K562 (cell line): ENCODE measurements at regions not wholly inside any gene's neighbourhood (a gene's known extent, or its start where the extent isn't known, plus 50 kb on each side); places are given as distances from the start of the nearest gene placed in this dataset.

Source experiments
- ATAC-seq: fragments of 200-7000 bp; cut with Tn5 transposase; 3 replicates; pipeline ENCODE4 v1.9.1; 2020; ENCODE audit warnings: moderate library complexity
- BruUV-seq: library from RNA; stranded (reverse); fragments of 400-500 nt; replicated peaks from 2 replicates; lab custom pipeline; 2021; lab: Mats Ljungman, UMichigan
- CTCF ChIA-PET: fragments of 300-600 bp; formaldehyde crosslinking; extraction: SDS; loops from one replicate; lab custom pipeline; 2021; ENCODE audit warnings: low intra/inter-chr PET ratio; lab: Yijun Ruan, JAX
- POLR2A ChIA-PET: fragments of 300-600, 350-650 bp; sonication (Branson Sonifier 250); formaldehyde crosslinking; extraction: SDS; loops from one replicate; lab custom pipeline; 2021; ENCODE audit warnings: antibody characterized with exemption, inconsistent platforms; lab: Yijun Ruan, JAX
- DNase-seq, 4 experiments: peaks; one replicate each; pipeline versions ENCODE4 v3.0.0 to v3.0.0-alpha.2; 2011 to 2018; ENCODE audit warnings: low spot score in 3 of 4, mixed read lengths in 3 of 4; ENCODE audit errors: extremely low read depth in 1 of 4
- FAIRE-seq: peaks from 2 replicates; lab custom pipeline; 2011; peaks lifted over from hg19 to GRCh38; lab: Jason Lieb, UNC
- H2AFZ ChIP-seq: 2 replicates; pipeline ENCODE4 v1.6.0; 2011; ENCODE audit warnings: low read depth, low read length, control low read depth, inconsistent platforms
- H3K27ac ChIP-seq: fragments of 200-600 bp; 3 replicates; pipeline ENCODE4 v1.8.0; 2011; ENCODE audit warnings: low read depth, mild to moderate bottlenecking, control low read depth, inconsistent platforms, low read length, moderate library complexity, mixed read lengths; ENCODE audit errors: extremely low read depth
- H3K27me3 ChIP-seq, 2 experiments: fragments of 300-600 bp in 1 of 2; 2 replicates in 1 of 2; 3 replicates in 1 of 2; pipeline versions ENCODE4 v1.6.0 to v1.8.0; 2011; ENCODE audit warnings: inconsistent platforms in 2 of 2, low read length in 2 of 2, mild to moderate bottlenecking in 1 of 2, mixed read lengths in 1 of 2, moderate library complexity in 1 of 2; ENCODE audit not compliant: control insufficient read depth in 2 of 2, insufficient read depth in 2 of 2
- H3K36me3 ChIP-seq: fragments of 300-600 bp; 3 replicates; pipeline ENCODE4 v1.8.0; 2011; ENCODE audit warnings: mild to moderate bottlenecking, low read length, inconsistent platforms; ENCODE audit not compliant: control insufficient read depth, insufficient read depth
- H3K4me1 ChIP-seq, 2 experiments: fragments of 200-600 bp in 1 of 2; replicated peaks in 1 of 2; 2 replicates in 1 of 2; 3 replicates in 1 of 2; pipeline versions ENCODE4 v1.5.1 to v1.8.0; 2011; ENCODE audit warnings: inconsistent platforms in 2 of 2, low read length in 2 of 2, mild to moderate bottlenecking in 1 of 2, mixed read lengths in 1 of 2, moderate library complexity in 1 of 2; ENCODE audit not compliant: control insufficient read depth in 2 of 2, insufficient read depth in 2 of 2
- H3K4me2 ChIP-seq: 2 replicates; pipeline ENCODE4 v1.6.1; 2011; ENCODE audit warnings: low read length, control low read depth, inconsistent platforms, mixed read lengths; ENCODE audit not compliant: insufficient read depth
- H3K4me3 ChIP-seq: fragments of 200-600 bp; sonication (generic), shearing (Covaris generic); 2 replicates; pipeline ENCODE4 v1.5.1; 2016; ENCODE audit warnings: control low read depth, inconsistent platforms
- H3K79me2 ChIP-seq: fragments of 200-600 bp; 3 replicates; pipeline ENCODE4 v1.8.0; 2011; ENCODE audit warnings: low read length, inconsistent platforms; ENCODE audit not compliant: control insufficient read depth, insufficient read depth
- H3K9ac ChIP-seq, 2 experiments: 2 replicates each; pipeline versions ENCODE4 v1.6.0 to v1.6.1; 2011; ENCODE audit warnings: low read depth in 2 of 2, low read length in 2 of 2, control low read depth in 1 of 2, inconsistent platforms in 1 of 2, mild to moderate bottlenecking in 1 of 2, mixed read lengths in 1 of 2; ENCODE audit not compliant: insufficient read depth in 1 of 2
- H3K9me1 ChIP-seq: one replicate; pipeline ENCODE4 v1.6.0; 2011; ENCODE audit warnings: inconsistent platforms, mild to moderate bottlenecking, low read length, moderate library complexity; ENCODE audit not compliant: control insufficient read depth, insufficient read depth
- H3K9me3 ChIP-seq: replicated peaks from 2 replicates; pipeline ENCODE4 v1.5.1; 2011; ENCODE audit warnings: low read depth, low read length, inconsistent platforms; ENCODE audit not compliant: control insufficient read depth, insufficient read depth
- H4K20me1 ChIP-seq: replicated peaks from 2 replicates; pipeline ENCODE4 v1.6.1; 2011; ENCODE audit warnings: low read length, inconsistent platforms, mixed read lengths; ENCODE audit not compliant: control insufficient read depth, insufficient read depth
- CUX1 ChIP-seq: fragments of 200-800 bp; sonication (Bioruptor generic); IDR thresholded peaks from 2 replicates; pipeline ENCODE4 v1.6.1; 2016; ENCODE audit warnings: missing genetic modification characterization, missing compliant biosample characterization
- TFE3 ChIP-seq: fragments of 450-650 bp; formaldehyde crosslinking; IDR thresholded peaks from 2 replicates; pipeline ENCODE4 v1.4.0; 2020; ENCODE audit warnings: mild to moderate bottlenecking, mixed read lengths
- WGBS: fragments of 100-300 bp; shearing (Covaris generic); methylation state at CpG from one replicate; pipeline ENCODE4 v1.1.6; 2016; ENCODE audit warnings: low coverage, mixed read lengths; ENCODE audit not compliant: insufficient coverage; ENCODE audit errors: missing lambda C conversion rate; 5-methylcytosine and 5-hydroxymethylcytosine counted together
- in situ Hi-C: fragments of 300-500 bp; cut with MboI; formaldehyde crosslinking; loops from 4 replicates; pipeline ENCODE4 v1.15.0; 2018; ENCODE audit warnings: inconsistent platforms, mixed read lengths
- intact Hi-C: fragments of 100-400 bp; cut with micrococcal nuclease; formaldehyde crosslinking; loops from 2 replicates; pipeline ENCODE4 v1.14.2; 2022

GRCh38 chr4:181775298-181775697 is 467.9 kb upstream of the TENM3 start:
- H3K27me3 ChIP-seq: no peaks in the 10 kb centered on the region
- no peak overlapping the region for H2AFZ ChIP-seq
- no peak overlapping the region for H3K4me2 ChIP-seq
- no peaks in the 10 kb centered on the region; the same call in 1 of the 2 replicates for H3K9me3 ChIP-seq
- no peaks in the 10 kb centered on the region for H3K36me3 ChIP-seq
- intact Hi-C loops: no loop called here
- H3K4me1 ChIP-seq: no peaks in the 10 kb centered on the region
- ATAC-seq (no peak), FAIRE-seq (no peak), DNase-seq (no peak)
- CTCF ChIA-PET: no interaction called here
- no TSS peak for BruUV-seq
- H3K4me3 ChIP-seq: no peak overlapping the region
- H3K9me1 ChIP-seq: no peaks in the 10 kb centered on the region
- no peak for TF ChIP-seq CUX1 (CRISPR knock-in tag)
- TF ChIP-seq TFE3 (CRISPR knock-in tag): peak; percentile 66; the same call in 1 of the 2 replicates
- no peaks in the 10 kb centered on the region for H4K20me1 ChIP-seq
- in situ Hi-C loops: no loop called here
- whole genome bisulfite sequencing: 0% methylated on average over 4 of the region's 4 CpGs
- no peaks in the 10 kb centered on the region for H3K79me2 ChIP-seq
- H3K9ac ChIP-seq: no peak overlapping the region
- POLR2A ChIA-PET: no interaction called here
- H3K27ac ChIP-seq: no peak overlapping the region
